ENCODE measurements at regions not wholly inside any gene's neighbourhood (a gene's known extent, or its start where the extent isn't known, plus 50 kb on each side); places are given as distances from the start of the nearest gene placed in this dataset.

GRCh38 chr1:90161625-90162024, 166.7 kb downstream of the ZNF326 start:
- ChIA-PET CTCF (no interaction called here), POLR2A (no interaction called here)
- Mint-ChIP-seq H3K27ac (no peak overlapping the region), H3K4me1 (no peaks in the 10 kb centered on the region), H3K36me3 (ENCODE audit: low read depth) (no peaks in the 10 kb centered on the region), H3K4me3 (no peak overlapping the region), H3K9me3 (peaks cover 2% of the 10 kb centered on the region), H3K27me3 (peaks cover 7% of the 10 kb centered on the region)
- DNase-seq: no peak

- H3K36me3 Mint-ChIP-seq (ENCODE audit: low read depth): no peaks in the 10 kb centered on the region
- no peak for DNase-seq
- peaks cover 4% of the 10 kb centered on the region for H3K9me3 Mint-ChIP-seq
- H3K27ac Mint-ChIP-seq: no peak overlapping the region
- no peak overlapping the region for H3K4me3 Mint-ChIP-seq
- POLR2A ChIA-PET: no interaction called here
- no peaks in the 10 kb centered on the region for H3K4me1 Mint-ChIP-seq
- H3K27me3 Mint-ChIP-seq: peaks cover 5% of the 10 kb centered on the region
- CTCF ChIA-PET: no interaction called here
Measured at GRCh38 chr1:90155721-90156487, 161.0 kb downstream of the ZNF326 start.

- Mint-ChIP-seq H3K27me3 (peaks cover 1% of the 10 kb centered on the region), H3K36me3 (ENCODE audit: low read depth) (no peaks in the 10 kb centered on the region), H3K27ac (no peak overlapping the region), H3K4me1 (no peaks in the 10 kb centered on the region), H3K4me3 (no peak overlapping the region), H3K9me3 (peaks cover 4% of the 10 kb centered on the region)
- ChIA-PET CTCF (no interaction called here), POLR2A (no interaction called here)
- no peak for DNase-seq
Measured at GRCh38 chr1:90154711-90155110, 159.8 kb downstream of the ZNF326 start.

DNA sequence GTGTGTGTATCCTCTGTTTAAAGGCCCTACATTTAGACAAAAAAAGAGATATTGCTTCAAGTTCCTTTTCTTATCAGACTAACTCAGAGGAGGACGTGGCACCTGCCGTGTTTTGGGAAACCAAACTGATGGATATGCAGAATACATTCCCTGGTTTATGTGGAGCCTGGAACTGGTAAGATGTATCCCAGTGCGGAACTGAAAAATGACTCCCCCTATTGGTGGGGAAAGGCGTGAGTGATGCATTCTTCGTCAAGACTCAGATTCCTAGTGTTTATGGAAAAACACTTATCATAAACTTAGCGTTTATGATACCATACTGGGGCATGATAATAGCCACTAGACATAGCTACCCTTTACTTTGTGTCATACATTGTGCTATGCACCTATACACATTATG, 154.2 kb downstream of the ZNF326 start:
- H3K36me3 Mint-ChIP-seq (ENCODE audit: low read depth): no peaks in the 10 kb centered on the region
- peaks cover 4% of the 10 kb centered on the region for H3K9me3 Mint-ChIP-seq
- no peaks in the 10 kb centered on the region for H3K27me3 Mint-ChIP-seq
- H3K4me1 Mint-ChIP-seq: no peaks in the 10 kb centered on the region
- H3K4me3 Mint-ChIP-seq: no peak overlapping the region
- H3K27ac Mint-ChIP-seq: no peak overlapping the region
- ChIA-PET CTCF (interaction anchor here (0.6 kb wide), 1 partner anchor 396 kb away, joined by 3 read pairs; no protein-coding TSS in a partner anchor), POLR2A (no interaction called here)
- no peak for DNase-seq

- Mint-ChIP-seq H3K27me3 (no peaks in the 10 kb centered on the region), H3K9me3 (peaks cover 1% of the 10 kb centered on the region), H3K4me3 (no peak overlapping the region), H3K27ac (no peak overlapping the region), H3K36me3 (ENCODE audit: low read depth) (no peaks in the 10 kb centered on the region), H3K4me1 (no peaks in the 10 kb centered on the region)
- ChIA-PET CTCF (interaction anchor here (0.9 kb wide), 1 partner anchor 14 kb away, joined by 3 read pairs; no protein-coding TSS in a partner anchor), POLR2A (no interaction called here)
- no peak for DNase-seq
Measured at GRCh38 chr1:90147093-90147492, 152.2 kb downstream of the ZNF326 start.

GRCh38 chr1:90144820-90145219, 149.9 kb downstream of the ZNF326 start:
- no peaks in the 10 kb centered on the region for H3K36me3 Mint-ChIP-seq (ENCODE audit: low read depth)
- no peak for DNase-seq
- H3K27ac Mint-ChIP-seq: no peak overlapping the region
- H3K9me3 Mint-ChIP-seq: no peaks in the 10 kb centered on the region
- no peaks in the 10 kb centered on the region for H3K27me3 Mint-ChIP-seq
- H3K4me3 Mint-ChIP-seq: no peak overlapping the region
- H3K4me1 Mint-ChIP-seq: no peaks in the 10 kb centered on the region
- ChIA-PET POLR2A (no interaction called here), CTCF (no interaction called here)

DNA sequence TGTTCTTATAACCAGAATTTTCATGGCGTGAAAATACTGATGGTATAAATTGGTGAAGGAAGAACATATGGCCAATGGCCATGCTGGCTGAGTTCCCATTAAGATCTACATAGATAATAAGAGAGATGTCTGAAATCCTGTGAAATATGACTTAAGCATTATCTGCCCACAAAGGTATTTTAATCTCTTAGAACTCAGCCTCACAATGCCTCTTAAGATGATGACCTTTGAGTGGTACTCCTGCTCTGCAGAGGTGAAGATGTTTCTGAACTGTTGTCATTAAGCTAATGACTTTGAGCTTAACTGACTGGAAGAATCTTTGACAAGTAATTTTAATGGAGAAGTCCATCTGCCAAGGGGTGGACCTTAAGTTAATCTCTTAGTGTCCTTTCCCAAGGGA, 148.7 kb downstream of the ZNF326 start:
- Mint-ChIP-seq H3K27me3 (no peaks in the 10 kb centered on the region), H3K4me3 (no peak overlapping the region), H3K36me3 (ENCODE audit: low read depth) (no peaks in the 10 kb centered on the region), H3K27ac (no peak overlapping the region), H3K9me3 (peaks cover 3% of the 10 kb centered on the region), H3K4me1 (no peaks in the 10 kb centered on the region)
- POLR2A ChIA-PET: no interaction called here
- DNase-seq: no peak
- CTCF ChIA-PET: interaction anchor here (0.8 kb wide), 1 partner anchor 14 kb away, joined by 3 read pairs; no protein-coding TSS in a partner anchor

DNA sequence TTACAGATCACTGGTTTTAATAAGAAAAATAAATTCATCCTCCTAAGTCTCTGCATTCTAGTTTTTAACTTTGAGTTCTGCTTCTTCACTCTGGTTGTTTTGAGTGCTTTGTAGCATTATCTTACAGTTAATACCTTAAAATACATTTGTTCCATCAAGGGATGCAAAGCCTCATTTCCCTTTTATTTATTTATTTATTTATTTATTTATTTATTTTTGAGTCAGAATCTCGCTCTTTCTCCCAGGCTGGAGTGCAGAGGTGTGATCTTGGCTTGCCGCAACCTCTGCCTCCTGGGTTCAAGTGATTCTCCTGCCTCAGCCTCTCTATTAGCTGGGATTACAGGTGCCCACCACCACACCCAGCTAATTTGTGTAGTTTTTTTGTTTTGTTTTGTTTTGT, 147.8 kb downstream of the ZNF326 start:
- peaks cover 3% of the 10 kb centered on the region for H3K9me3 Mint-ChIP-seq

DNA sequence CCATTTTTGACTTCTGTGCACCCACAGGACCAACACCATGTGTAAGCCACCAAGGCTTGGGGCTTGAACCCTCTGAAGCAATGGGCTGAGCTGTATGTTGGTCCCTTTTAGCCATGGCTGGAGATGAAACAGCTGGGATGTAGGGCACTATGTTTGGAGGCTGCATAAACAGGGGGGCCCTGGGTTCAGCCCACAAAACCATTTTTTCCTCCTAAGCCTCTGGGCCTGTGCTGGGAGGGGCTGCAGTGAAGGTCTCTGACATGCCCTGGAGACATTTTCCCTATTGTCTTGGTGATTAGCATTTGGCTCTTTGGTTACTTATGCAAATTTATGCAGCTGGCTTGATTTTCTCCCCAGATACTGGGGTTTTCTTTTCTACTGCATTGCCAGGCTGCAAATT, 144.9 kb downstream of the ZNF326 start:
- no peaks in the 10 kb centered on the region for H3K36me3 Mint-ChIP-seq (ENCODE audit: low read depth)
- H3K4me3 Mint-ChIP-seq: no peak overlapping the region
- no peak for DNase-seq
- POLR2A ChIA-PET: no interaction called here
- no peaks in the 10 kb centered on the region for H3K27me3 Mint-ChIP-seq
- H3K27ac Mint-ChIP-seq: no peak overlapping the region
- H3K4me1 Mint-ChIP-seq: no peaks in the 10 kb centered on the region
- CTCF ChIA-PET: no interaction called here
- peaks cover 3% of the 10 kb centered on the region for H3K9me3 Mint-ChIP-seq

More for the DNA sequence above, 147.8 kb downstream of the ZNF326 start:
- Mint-ChIP-seq H3K27me3 (no peaks in the 10 kb centered on the region), H3K4me3 (no peak overlapping the region), H3K36me3 (ENCODE audit: low read depth) (no peaks in the 10 kb centered on the region), H3K27ac (no peak overlapping the region), H3K4me1 (no peaks in the 10 kb centered on the region)
- ChIA-PET POLR2A (no interaction called here), CTCF (no interaction called here)
- DNase-seq: no peak

DNA sequence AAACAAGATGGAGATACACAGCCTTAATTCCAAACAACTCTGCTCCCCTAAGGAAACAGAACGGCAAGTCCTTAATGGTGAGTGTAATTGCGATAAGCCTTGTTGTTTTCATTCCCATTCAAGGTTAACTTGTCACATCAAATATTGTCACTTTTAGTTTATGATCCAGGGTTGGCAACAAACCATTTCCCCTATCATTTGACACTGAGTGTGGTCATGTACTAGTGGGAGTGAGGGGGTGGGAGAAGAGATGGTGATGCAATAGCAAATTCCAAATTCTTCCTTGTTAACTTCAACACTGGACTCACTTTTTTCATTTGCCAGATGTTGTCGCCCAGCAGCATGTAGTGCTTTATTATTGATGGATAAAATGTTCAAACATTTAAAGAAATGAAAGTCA, 140.4 kb downstream of the ZNF326 start:
- Mint-ChIP-seq H3K27ac (no peak overlapping the region), H3K27me3 (peaks cover 9% of the 10 kb centered on the region), H3K4me1 (no peaks in the 10 kb centered on the region), H3K4me3 (no peak overlapping the region), H3K9me3 (peaks cover 3% of the 10 kb centered on the region), H3K36me3 (ENCODE audit: low read depth) (no peaks in the 10 kb centered on the region)
- CTCF ChIA-PET: no interaction called here
- DNase-seq: no peak
- POLR2A ChIA-PET: no interaction called here

DNA sequence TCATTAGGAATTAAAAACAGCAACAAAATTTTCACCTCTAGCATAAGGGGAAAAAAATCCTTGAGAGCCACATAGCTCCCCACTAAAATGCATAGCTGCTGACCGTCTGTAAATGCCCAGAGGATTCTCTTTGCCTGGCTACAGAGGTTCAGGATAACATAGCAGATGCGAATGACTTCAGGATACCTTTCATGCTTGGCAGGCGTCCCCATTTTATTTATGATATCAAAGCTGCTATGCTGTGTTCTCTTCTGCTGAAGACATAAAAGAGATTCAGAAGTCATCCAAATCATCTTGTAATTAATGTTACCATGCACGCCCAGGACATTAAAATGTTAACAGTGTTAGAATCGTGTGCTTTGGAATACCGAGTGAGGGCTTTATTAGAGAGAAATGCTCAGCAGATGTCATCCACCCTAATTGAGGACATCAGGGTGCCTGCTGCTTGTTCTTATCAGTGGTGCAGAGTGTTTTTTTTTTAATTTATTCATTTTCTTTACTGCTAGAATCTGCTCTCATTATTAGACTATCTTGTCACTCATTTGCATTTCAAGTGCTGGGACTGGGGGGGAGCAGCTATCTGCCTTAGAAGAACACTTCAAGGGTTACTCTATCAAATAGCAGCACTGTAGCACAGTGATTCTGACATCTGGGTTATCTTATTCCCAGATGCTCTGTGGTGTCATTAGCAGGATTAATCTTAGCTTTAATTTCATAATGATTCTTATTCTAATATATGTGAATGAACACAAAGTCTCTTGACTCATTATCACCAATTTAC, 139.5 kb downstream of the ZNF326 start:
- CTCF ChIA-PET: no interaction called here

GRCh38 chr1:90133133-90133532, 138.2 kb downstream of the ZNF326 start:
- ChIA-PET POLR2A (no interaction called here), CTCF (interaction anchor here (1.1 to 1.2 kb wide), 2 partner anchors 14 to 16 kb away, joined by 3 read pairs; no protein-coding TSS in a partner anchor)
- no peak for DNase-seq
- Mint-ChIP-seq H3K4me3 (no peak overlapping the region), H3K27ac (no peak overlapping the region), H3K36me3 (ENCODE audit: low read depth) (no peaks in the 10 kb centered on the region), H3K27me3 (peaks cover 15% of the 10 kb centered on the region), H3K4me1 (no peaks in the 10 kb centered on the region), H3K9me3 (no peaks in the 10 kb centered on the region)

More for the DNA sequence above, 139.5 kb downstream of the ZNF326 start:
- Mint-ChIP-seq H3K36me3 (ENCODE audit: low read depth) (no peaks in the 10 kb centered on the region), H3K4me3 (no peak overlapping the region), H3K27me3 (peaks cover 13% of the 10 kb centered on the region), H3K4me1 (no peaks in the 10 kb centered on the region), H3K27ac (no peak overlapping the region), H3K9me3 (no peaks in the 10 kb centered on the region)
- POLR2A ChIA-PET: no interaction called here
- no peak for DNase-seq

- POLR2A ChIA-PET: no interaction called here
- no peaks in the 10 kb centered on the region for H3K4me1 Mint-ChIP-seq
- no peak overlapping the region for H3K27ac Mint-ChIP-seq
- no peak overlapping the region for H3K4me3 Mint-ChIP-seq
- H3K36me3 Mint-ChIP-seq (ENCODE audit: low read depth): no peaks in the 10 kb centered on the region
- peaks cover 15% of the 10 kb centered on the region for H3K27me3 Mint-ChIP-seq
- H3K9me3 Mint-ChIP-seq: no peaks in the 10 kb centered on the region
- CTCF ChIA-PET: interaction anchor here (0.6 to 1.2 kb wide), 2 partner anchors 15 to 103 kb away, joined by 3 to 4 read pairs; no protein-coding TSS in a partner anchor
- DNase-seq: no peak
Measured at GRCh38 chr1:90132306-90132705, 137.4 kb downstream of the ZNF326 start.
